GM11168 (cell line): ENCODE measurements at regions not wholly inside any gene's neighbourhood (a gene's known extent, or its start where the extent isn't known, plus 50 kb on each side); places are given as distances from the start of the nearest gene placed in this dataset.
"Not testable (repeated sequence)": the region's sequence is repeated elsewhere in the genome, so short reads cannot be mapped to it uniquely, and the experiment has no call there.

Source experiments
- in situ Hi-C: fragments of 300-500 bp; cut with MboI; formaldehyde crosslinking; loops from one replicate; pipeline ENCODE4 v1.12.0; 2022; ENCODE audit warnings: low sequenced_read_pairs; ENCODE audit not compliant: unreplicated experiment

DNA sequence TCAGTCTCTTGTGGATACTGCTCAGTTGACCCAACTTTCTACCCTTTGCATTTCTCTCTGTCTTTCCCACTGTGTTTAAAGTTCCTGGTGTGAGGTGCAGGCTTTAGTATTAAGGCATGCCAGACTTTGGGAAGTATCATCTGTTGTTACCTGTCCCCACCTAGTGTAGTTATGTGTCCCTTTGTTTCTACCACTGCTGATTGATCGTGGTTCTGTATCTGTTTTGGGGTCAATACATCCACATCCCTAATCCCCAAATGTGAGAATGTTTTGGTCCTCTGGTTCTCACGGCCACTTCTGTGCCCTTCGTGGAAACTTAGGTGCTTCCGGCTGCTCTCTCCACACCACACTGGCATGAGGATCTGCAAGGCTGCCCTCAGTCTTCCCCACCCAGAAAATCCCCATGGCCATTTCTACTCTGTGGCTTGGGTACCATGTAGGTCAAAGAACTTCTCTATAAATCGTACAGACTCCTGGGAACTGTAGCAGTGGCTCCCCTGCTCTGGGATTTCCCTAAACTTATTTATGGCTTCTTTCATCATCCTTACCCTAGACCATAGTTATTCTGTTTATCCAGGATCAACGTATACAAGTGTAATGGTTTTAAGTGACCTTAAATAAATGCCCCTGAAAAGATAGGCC is 443.2 kb downstream of the XYLT1 start:
- in situ Hi-C loops = no loop called here

DNA sequence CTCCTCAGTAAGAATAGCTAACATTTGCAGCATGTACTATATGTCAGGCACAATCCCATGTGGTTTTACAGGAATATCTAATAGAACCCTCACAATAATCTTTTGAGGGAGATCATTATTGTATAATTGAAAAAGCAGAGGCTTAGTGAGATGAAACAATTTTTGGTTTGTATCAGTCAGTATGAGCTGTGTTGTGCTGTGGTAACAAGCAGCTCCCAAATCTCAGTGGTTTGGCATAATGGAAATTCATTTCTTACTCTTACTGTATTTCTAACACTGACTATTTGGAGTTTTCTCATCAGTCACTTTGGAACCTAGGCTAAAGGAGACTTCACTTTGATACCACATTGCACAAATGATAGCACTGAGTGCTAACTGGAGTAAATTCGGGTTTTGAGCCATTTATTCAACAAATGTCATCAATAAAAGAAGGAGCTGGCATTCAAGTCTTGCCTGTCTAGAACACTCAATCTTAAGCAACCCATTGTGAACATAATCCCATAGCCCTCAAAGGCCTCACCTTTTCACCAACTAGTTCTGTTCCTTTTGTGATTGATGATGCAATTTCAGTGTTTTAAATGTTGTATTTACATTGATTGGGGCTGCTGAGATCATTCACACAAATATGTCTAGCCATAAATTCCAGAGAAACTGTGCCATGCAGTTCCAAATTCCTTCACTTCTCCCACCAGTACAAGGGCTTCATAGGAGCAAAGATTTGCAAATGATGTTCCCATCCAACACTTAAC is 441.0 kb downstream of the XYLT1 start:
- in situ Hi-C loops = no loop called here

DNA sequence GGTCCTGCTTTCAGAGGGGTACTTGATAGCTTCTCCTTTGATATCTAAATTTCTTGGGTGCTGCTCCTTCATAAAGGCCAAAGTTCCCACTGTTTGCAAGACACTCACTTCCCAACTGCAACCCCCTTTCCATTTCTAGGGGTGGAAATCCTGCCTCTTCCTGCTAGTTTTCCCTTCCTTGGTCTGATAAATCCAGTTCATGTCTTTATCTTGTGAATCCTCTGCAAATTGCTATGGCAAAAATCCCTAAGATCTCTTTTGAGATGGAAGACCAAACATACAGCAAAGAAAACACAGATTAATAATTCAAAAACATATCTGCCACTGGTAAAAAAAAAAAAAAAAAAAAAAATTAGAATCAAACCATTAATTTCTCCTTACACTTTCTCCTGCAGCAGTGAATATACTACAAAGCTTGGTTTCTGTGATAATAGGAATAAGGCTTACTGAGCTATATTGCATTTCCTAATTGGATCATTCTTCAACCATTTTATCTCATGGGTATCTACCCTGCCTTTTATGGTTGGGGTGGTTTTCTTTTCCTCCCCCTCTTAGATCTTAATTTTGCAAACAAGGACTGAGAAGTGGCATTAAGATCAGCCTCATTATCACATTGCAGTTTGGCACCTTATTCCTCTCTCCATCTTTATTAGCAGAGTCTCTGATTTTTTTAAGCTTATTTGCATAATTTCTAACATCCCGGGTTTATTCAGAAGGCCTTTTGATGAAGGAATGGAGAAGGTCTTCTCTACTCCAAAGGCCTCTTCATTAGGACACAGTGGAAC is 439.1 kb downstream of the XYLT1 start:
- in situ Hi-C loops = no loop called here

DNA sequence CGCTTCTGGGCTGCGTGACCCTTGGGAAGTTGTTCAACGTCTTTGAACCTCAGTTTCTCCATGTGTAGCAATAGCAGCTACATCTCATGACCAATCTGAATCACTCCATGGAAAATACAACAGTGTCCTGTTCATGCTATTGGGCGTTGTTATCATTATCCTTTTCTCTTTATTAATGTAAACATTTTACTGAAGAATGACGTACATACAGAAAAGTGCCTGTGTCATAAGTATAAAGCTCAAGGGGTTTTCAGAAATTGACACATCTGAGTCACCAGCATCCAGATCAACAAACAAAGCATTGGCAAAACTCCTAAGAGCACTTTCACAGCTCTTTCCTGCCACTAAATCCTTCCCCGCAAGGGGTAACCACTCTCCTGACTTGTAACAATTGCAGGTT is 438.4 kb downstream of the XYLT1 start:
- in situ Hi-C loops = no loop called here

DNA sequence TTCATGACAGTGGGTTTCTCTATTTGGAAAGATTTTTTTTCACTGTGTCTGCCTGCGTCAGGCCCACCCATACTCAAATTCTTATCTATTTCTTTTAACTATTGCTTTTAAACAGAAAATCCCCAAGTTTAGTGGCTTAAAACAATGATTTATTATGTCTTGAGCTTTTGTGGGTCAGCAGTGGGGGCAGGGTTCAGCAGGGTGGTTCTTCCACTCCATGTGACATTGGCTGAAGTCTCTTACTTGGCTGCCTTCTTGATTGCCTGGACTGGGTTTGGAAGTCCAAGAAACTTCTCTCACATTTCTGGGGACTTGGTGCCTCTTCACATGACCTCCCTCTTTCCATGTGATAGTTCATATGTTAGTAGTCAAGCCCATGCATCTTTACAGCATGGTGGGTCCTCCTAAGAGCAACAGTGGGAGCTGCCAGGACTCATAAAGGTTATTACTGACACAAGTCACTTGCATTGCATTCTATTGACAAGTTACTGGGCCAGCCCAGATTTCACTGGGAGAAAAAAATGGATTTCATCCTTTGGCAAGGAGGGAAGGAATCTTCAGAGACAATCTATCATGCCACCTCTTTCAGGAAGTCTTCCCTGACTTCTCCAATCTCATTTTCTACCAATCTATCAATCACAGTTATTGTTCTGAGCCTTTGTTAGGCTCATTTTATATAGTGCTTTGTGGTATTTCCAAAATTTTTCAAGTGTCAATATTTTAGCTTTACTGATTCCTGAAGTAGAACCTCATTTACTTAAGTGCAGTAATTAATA is 436.1 kb downstream of the XYLT1 start:
- in situ Hi-C loops = no loop called here

DNA sequence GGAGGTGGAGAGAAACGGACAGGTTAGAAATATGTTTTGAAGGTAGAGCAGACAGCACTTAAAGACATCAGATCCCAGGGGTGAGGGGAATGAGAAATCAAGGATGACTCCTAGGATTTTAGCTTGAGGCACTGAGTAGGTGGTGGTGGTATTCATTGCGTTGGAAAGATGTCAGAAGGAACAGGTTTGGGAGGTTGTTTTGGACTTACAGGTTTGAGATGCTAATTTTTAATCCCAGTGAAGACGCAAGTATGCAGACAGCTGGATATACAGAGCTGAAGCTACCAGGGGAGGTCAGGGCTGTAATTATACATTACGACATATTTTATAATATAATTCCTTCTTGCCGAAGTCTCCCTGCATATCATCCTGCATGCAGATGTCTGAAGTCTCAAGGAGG is 433.3 kb downstream of the XYLT1 start:
- in situ Hi-C loops = no loop called here

DNA sequence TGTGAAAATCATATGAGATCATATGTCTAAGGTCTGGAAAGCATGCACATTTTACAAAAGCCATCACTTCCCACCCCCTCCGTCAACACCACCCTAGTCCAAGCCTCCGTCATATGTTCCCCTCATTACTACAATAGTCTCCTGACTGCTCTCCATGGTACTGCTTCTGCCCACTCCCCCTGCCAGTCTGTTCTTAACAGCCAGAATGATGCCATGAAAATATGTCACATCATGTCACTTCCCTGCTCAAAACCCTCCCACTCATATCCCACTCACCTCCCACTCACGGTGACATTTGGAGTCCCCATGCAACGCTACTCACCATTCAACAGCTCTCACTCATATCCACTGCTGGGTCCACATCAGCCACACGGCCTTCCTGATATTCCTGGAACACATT is 432.3 kb downstream of the XYLT1 start:
- in situ Hi-C loops = no loop called here

DNA sequence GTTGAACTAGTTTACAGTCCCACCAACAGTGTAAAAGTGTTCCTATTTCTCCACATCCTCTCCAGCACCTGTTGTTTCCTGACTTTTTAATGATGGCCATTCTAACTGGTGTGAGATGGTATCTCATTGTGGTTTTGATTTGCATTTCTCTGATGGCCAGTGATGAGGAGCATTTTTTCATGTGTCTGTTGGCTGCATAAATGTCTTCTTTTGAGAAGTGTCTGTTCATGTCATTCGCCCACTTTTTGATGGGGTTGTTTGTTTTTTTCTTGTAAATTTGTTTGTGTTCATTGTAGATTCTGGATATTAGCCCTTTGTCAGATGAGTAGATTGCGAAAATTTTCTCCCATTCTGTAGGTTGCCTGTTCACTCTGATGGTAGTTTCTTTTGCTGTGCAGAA is 421.7 kb downstream of the XYLT1 start:
- in situ Hi-C loops = not testable (repeated sequence)

DNA sequence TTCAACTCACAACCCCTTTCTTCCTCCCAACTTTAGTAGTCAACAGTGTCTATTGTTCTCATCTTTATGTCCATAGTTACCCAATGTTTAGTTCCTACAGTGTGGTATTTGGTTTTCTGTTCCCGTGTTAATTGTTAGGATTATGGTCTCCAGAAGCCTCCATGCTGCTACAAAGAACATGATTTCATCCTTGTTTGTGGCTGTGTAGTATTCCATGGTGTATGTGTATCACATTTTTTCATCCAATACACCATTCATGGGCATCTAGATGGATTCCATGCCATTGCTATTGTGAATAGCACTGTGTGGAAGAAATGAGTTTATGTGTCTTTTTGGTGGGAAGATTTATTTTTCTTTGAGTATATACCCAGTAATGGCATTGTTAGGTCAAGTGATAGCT is 420.3 kb downstream of the XYLT1 start:
- in situ Hi-C loops = no loop called here
